Endothelial cell (in vitro differentiated cells): ENCODE measurements at regions not wholly inside any gene's neighbourhood (a gene's known extent, or its start where the extent isn't known, plus 50 kb on each side); places are given as distances from the start of the nearest gene placed in this dataset.

Experiments
- DNase-seq: peaks from one replicate; pipeline ENCODE4 v3.0.0; 2021; ENCODE audit warnings: low spot score
- H3K27ac Mint-ChIP-seq: one replicate; pipeline ENCODE4 v1.8.0; 2021; ENCODE audit warnings: mixed read lengths, inconsistent platforms; ENCODE audit not compliant: unreplicated experiment
- H3K27me3 Mint-ChIP-seq: one replicate; pipeline ENCODE4 v1.8.0; 2021; ENCODE audit warnings: mild to moderate bottlenecking, moderate library complexity, mixed read lengths, inconsistent platforms; ENCODE audit not compliant: unreplicated experiment
- H3K36me3 Mint-ChIP-seq: one replicate; pipeline ENCODE4 v1.8.0; 2021; ENCODE audit warnings: mild to moderate bottlenecking, low read depth, mixed read lengths, inconsistent platforms; ENCODE audit not compliant: unreplicated experiment
- H3K4me1 Mint-ChIP-seq: one replicate; pipeline ENCODE4 v1.8.0; 2021; ENCODE audit warnings: mild to moderate bottlenecking, mixed read lengths, inconsistent platforms; ENCODE audit not compliant: unreplicated experiment
- H3K4me3 Mint-ChIP-seq: one replicate; pipeline ENCODE4 v1.8.0; 2021; ENCODE audit warnings: mild to moderate bottlenecking, mixed read lengths, inconsistent platforms; ENCODE audit not compliant: unreplicated experiment
- H3K9me3 Mint-ChIP-seq: one replicate; pipeline ENCODE4 v1.8.0; 2021; ENCODE audit warnings: mixed read lengths, inconsistent platforms; ENCODE audit not compliant: unreplicated experiment
- CTCF ChIP-seq: fragments of 200-600 bp; sonication (generic); IDR thresholded peaks from one replicate; pipeline ENCODE4 v1.5.0; 2021; ENCODE audit warnings: antibody characterized with exemption; ENCODE audit not compliant: unreplicated experiment

DNA sequence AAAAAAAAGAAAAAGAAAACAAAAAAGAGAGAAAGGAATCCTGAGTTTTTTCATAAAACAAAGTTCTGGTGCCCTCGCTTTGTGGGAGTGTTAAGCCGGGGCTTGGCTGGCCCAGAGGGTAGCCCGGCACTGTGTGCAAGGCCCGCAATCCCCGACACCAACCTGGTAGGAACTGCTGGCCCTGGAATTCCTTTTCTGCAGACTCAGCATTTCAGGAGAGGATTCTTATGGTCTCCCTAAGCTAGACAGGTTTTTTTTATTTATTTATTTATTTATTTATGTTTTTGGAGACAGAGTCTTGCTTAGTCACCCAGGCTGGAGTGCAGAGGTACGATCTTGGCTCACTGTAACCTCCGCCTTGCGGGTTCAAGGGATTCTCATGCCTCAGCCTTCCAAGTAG, 238.8 kb downstream of the PDCD6IP start:
- no peak overlapping the region for H3K27ac Mint-ChIP-seq
- no peak overlapping the region for H3K4me3 Mint-ChIP-seq
- H3K27me3 Mint-ChIP-seq = no peaks in the 10 kb centered on the region

DNA sequence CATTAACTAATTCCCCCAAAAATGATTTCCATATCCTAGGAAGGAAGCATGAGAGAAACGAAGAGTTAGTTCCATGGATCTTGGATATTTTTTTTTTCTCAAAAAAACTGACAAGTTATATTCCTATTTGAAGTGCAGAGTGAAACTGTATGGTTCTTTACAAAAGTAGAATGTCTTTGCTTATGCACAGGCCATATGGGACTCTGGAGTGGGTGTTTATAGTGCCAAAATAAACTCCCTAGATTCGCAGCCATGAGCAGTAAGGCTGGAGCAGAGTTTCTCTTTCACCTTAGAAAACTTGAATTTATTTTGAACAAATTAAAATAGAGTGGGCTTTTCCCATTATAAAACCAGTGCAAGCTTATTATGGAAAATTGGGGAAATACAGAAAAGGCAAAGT, 239.7 kb downstream of the PDCD6IP start:
- DNase-seq = no peak
- no peaks in the 10 kb centered on the region for H3K27me3 Mint-ChIP-seq
- no peak for TF ChIP-seq CTCF
- no peaks in the 10 kb centered on the region for H3K9me3 Mint-ChIP-seq
- H3K4me3 Mint-ChIP-seq = no peak overlapping the region
- H3K4me1 Mint-ChIP-seq = no peaks in the 10 kb centered on the region
- no peaks in the 10 kb centered on the region for H3K36me3 Mint-ChIP-seq
- no peak overlapping the region for H3K27ac Mint-ChIP-seq

More for the DNA sequence above, 238.8 kb downstream of the PDCD6IP start:
- no peak for TF ChIP-seq CTCF
- no peaks in the 10 kb centered on the region for H3K36me3 Mint-ChIP-seq
- no peaks in the 10 kb centered on the region for H3K9me3 Mint-ChIP-seq
- H3K4me1 Mint-ChIP-seq = no peaks in the 10 kb centered on the region
- no peak for DNase-seq

GRCh38 chr3:34046154-34046553, 247.7 kb downstream of the PDCD6IP start:
- Mint-ChIP-seq H3K9me3 (no peaks in the 10 kb centered on the region), H3K27me3 (no peaks in the 10 kb centered on the region), H3K27ac (no peak overlapping the region), H3K4me1 (peaks cover 9% of the 10 kb centered on the region), H3K36me3 (no peaks in the 10 kb centered on the region), H3K4me3 (no peak overlapping the region)
- TF ChIP-seq CTCF = no peak
- DNase-seq = no peak

DNA sequence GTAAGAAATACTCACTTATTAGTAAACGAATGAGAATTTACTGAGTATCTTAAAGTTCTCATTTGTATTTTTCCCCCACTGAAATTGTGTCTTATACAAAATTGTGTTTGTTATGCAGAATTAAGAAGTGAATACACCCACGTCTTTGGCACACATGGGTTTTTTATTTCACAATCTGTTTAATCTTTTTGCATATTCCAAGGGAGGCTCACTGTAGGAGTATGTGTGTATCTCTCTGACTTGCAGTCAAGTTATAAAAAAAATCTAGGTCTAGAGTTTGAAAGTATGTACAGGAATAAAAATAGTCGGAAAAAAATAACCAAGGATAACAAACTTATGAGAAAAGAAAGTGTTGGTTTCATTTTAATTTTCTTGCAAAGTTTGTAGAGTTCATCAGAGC, 255.2 kb downstream of the PDCD6IP start:
- H3K4me3 Mint-ChIP-seq = no peak overlapping the region
- H3K27ac Mint-ChIP-seq = no peak overlapping the region
- H3K36me3 Mint-ChIP-seq = no peaks in the 10 kb centered on the region
- no peak for TF ChIP-seq CTCF
- H3K27me3 Mint-ChIP-seq = no peaks in the 10 kb centered on the region
- H3K4me1 Mint-ChIP-seq = no peaks in the 10 kb centered on the region
- H3K9me3 Mint-ChIP-seq = no peaks in the 10 kb centered on the region
- DNase-seq = no peak

DNA sequence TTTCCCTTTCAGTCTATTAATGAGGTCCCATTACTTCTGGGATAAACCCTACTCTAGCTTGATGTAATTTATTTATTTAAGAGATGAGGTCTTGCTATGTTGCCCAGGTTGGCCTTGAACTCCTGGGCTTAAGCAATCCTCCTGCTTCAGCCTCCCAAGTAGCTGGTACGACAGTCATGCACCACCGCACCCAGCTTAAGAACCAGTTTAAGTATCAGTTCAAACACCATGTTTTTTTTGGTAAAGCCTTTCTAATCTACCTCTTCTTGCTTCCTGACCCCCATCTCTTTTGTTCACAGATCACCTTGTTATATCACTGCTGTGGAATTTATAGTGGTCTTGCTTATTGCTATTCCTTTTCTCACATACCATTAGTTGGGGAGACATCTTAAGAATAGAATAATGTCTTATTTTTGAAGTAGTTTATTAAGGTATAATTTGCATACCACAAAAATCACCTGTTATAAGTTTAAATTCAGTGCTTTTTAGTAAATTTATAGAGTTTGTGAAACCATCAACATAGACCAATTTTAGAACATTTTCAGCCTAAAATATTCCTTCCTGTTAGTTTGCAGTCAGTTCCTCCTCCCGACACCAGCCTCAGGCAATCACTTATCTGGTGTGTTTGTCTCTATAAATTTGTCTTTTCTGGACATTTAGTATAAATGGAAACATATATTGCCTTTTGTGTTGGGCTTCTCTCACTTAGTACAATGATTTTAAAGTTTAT, 257.9 kb downstream of the PDCD6IP start:
- no peak for DNase-seq
- Mint-ChIP-seq H3K27ac (no peak overlapping the region), H3K27me3 (no peaks in the 10 kb centered on the region), H3K4me3 (no peak overlapping the region), H3K9me3 (no peaks in the 10 kb centered on the region), H3K4me1 (no peaks in the 10 kb centered on the region), H3K36me3 (no peaks in the 10 kb centered on the region)
- TF ChIP-seq CTCF = no peak
